Pancreas (tissue), 10 donors: ENCODE measurements at regions not wholly inside any gene's neighbourhood (a gene's known extent, or its start where the extent isn't known, plus 50 kb on each side); places are given as distances from the start of the nearest gene placed in this dataset.

Source experiments
- ATAC-seq, 4 donors: fragments of 200-7000 bp; cut with Tn5 transposase; one replicate each; pipeline versions ENCODE4 v1.8.0 to v1.9.1; 2020; ENCODE audit warnings: mild to moderate bottlenecking in 4 of 4, moderate library complexity in 4 of 4
- DNase-seq, 6 donors: peaks; one replicate each; pipeline ENCODE4 v3.0.0-alpha.2; 2020
- FAIRE-seq: peaks from 2 replicates; lab custom pipeline; 2012; peaks lifted over from hg19 to GRCh38; lab: Jason Lieb, UNC
- H3K27ac ChIP-seq, 4 donors: fragments of 200-600 bp; sonication (generic); 1 replicate in 3 of 4; 2 replicates in 1 of 4; pipeline versions ENCODE4 v1.5.0 to v1.8.0; 2020
- H3K27me3 ChIP-seq, 4 donors: fragments of 200-600 bp; one replicate each; pipeline ENCODE4 v1.8.0; 2021
- H3K36me3 ChIP-seq, 3 donors: fragments of 200-600 bp; sonication (generic) in 1 of 3; one replicate each; pipeline versions ENCODE4 v1.5.0 to v1.8.0; 2020 to 2021
- H3K4me1 ChIP-seq, 3 donors: fragments of 200-600 bp; one replicate each; pipeline ENCODE4 v1.8.0; 2021
- H3K4me3 ChIP-seq, 4 donors: fragments of 200-600 bp; sonication (generic) in 2 of 4; one replicate each; pipeline versions ENCODE4 v1.5.0 to v1.8.0; 2020 to 2021
- H3K9me3 ChIP-seq, 4 donors: fragments of 200-600 bp; one replicate each; pipeline ENCODE4 v1.8.0; 2021
- CTCF ChIP-seq, 4 donors: fragments of 200-600 bp; sonication (generic) in 3 of 4; IDR thresholded peaks; one replicate each; pipeline versions ENCODE4 v1.5.0 to v1.8.0; 2021; ENCODE audit warnings: antibody characterized with exemption in 4 of 4
- whole genome bisulfite sequencing, 2 donors: extraction: QIAGEN DNeasy Blood & Tissue Kit; methylation state at CpG; one replicate each; pipeline ENCODE4 v1.1.7; 2013; 5-methylcytosine and 5-hydroxymethylcytosine counted together
- intact Hi-C, 3 donors: fragments of 100-400 bp; cut with DNase I; formaldehyde crosslinking; loops; one replicate each; pipeline versions ENCODE4 v1.11.1 to v1.14.2; 2022
- donor health status: healthy with polysubstance abuse.
- donor health status: DM: no; HTN: no; CAD: no; lungs with moderate emphysema.
- donor health status: DM: no; HTN: no; CAD: no.
- donor health status: control.
- donor health status: control.
- donor health status: Bipolar disorder and iron deficiency.
- donor health status: DM: yes; HTN: yes; CAD: no.
- donor health status: DM: no; HTN: no; CAD: no.
- donor health status: DM: no; HTN: no; CAD: no.
- donor health status: DM: yes; HTN: yes; CAD: no.

GRCh38 chr9:86601697-86602096, 247.5 kb upstream of the TUT7 start:
- intact Hi-C loops = no loop called here
- no peaks in the 10 kb centered on the region for H3K27me3 ChIP-seq
- no peak for ATAC-seq
- no peak overlapping the region for H3K4me3 ChIP-seq
- no peak for FAIRE-seq
- H3K9me3 ChIP-seq = no peaks in the 10 kb centered on the region
- WGBS, 2 donors = 54 to 61% methylated on average over 3 of the region's 3 CpGs
- peaks cover 0 to 6% (median 0%) of the 10 kb centered on the region in 3 donors for H3K4me1 ChIP-seq
- no peak for TF ChIP-seq CTCF (IDR thresholded peaks at IDR 0.05)
- H3K27ac ChIP-seq = no peak overlapping the region
- H3K36me3 ChIP-seq = no peaks in the 10 kb centered on the region
- DNase-seq = no peak

- FAIRE-seq = no peak
- intact Hi-C loops = no loop called here
Observed at GRCh38 chr9:86600977-86601376, 246.8 kb upstream of the TUT7 start.

GRCh38 chr9:86600291-86600690, 246.1 kb upstream of the TUT7 start:
- intact Hi-C loops = no loop called here
- no peak for ATAC-seq

More at GRCh38 chr9:86600977-86601376, 246.8 kb upstream of the TUT7 start:
- ATAC-seq (no peak), DNase-seq (no peak)
- H3K4me1 ChIP-seq = peaks cover 0 to 6% (median 0%) of the 10 kb centered on the region in 3 donors
- H3K36me3 ChIP-seq = no peaks in the 10 kb centered on the region
- 40 to 41% methylated on average over 3 of the region's 3 CpGs for WGBS, 2 donors
- H3K9me3 ChIP-seq = no peaks in the 10 kb centered on the region
- no peak overlapping the region for H3K27ac ChIP-seq
- H3K4me3 ChIP-seq = no peak overlapping the region
- no peaks in the 10 kb centered on the region for H3K27me3 ChIP-seq
- no peak for TF ChIP-seq CTCF (IDR thresholded peaks at IDR 0.05)

GRCh38 chr9:86599561-86599960, 245.4 kb upstream of the TUT7 start:
- no peaks in the 10 kb centered on the region for H3K36me3 ChIP-seq
- H3K4me3 ChIP-seq = no peak overlapping the region
- DNase-seq (no peak), FAIRE-seq (no peak), ATAC-seq (no peak)
- H3K27me3 ChIP-seq = no peaks in the 10 kb centered on the region
- H3K27ac ChIP-seq = no peak overlapping the region
- intact Hi-C loops = no loop called here
- peaks cover 0 to 6% (median 0%) of the 10 kb centered on the region in 3 donors for H3K4me1 ChIP-seq
- H3K9me3 ChIP-seq = no peaks in the 10 kb centered on the region
- WGBS, 2 donors = 56 to 63% methylated on average over 1 of the region's 1 CpG
- TF ChIP-seq CTCF (IDR thresholded peaks at IDR 0.05) = no peak

More at GRCh38 chr9:86600291-86600690, 246.1 kb upstream of the TUT7 start:
- H3K27ac ChIP-seq = no peak overlapping the region
- FAIRE-seq (no peak), DNase-seq (no peak)
- no peaks in the 10 kb centered on the region for H3K27me3 ChIP-seq
- H3K4me1 ChIP-seq = peaks cover 0 to 6% (median 0%) of the 10 kb centered on the region in 3 donors
- no peaks in the 10 kb centered on the region for H3K9me3 ChIP-seq
- H3K4me3 ChIP-seq = no peak overlapping the region
- no peaks in the 10 kb centered on the region for H3K36me3 ChIP-seq
- no peak for TF ChIP-seq CTCF (IDR thresholded peaks at IDR 0.05)
- 47 to 63% methylated on average over 3 of the region's 3 CpGs for WGBS, 2 donors

- intact Hi-C loops = no loop called here
- DNase-seq (no peak), ATAC-seq (no peak), FAIRE-seq (no peak)
- peaks cover 0 to 6% (median 0%) of the 10 kb centered on the region in 3 donors for H3K4me1 ChIP-seq
- H3K9me3 ChIP-seq = no peaks in the 10 kb centered on the region
- no peak overlapping the region for H3K4me3 ChIP-seq
- H3K27ac ChIP-seq = no peak overlapping the region
- no peaks in the 10 kb centered on the region for H3K36me3 ChIP-seq
- TF ChIP-seq CTCF (IDR thresholded peaks at IDR 0.05) = no peak
- WGBS, 2 donors = 66 to 70% methylated on average over 10 of the region's 10 CpGs
- H3K27me3 ChIP-seq = no peaks in the 10 kb centered on the region
Observed at GRCh38 chr9:86598411-86599239, 244.4 kb upstream of the TUT7 start.
